ENCODE measurements at regions not wholly inside any gene's neighbourhood (a gene's known extent, or its start where the extent isn't known, plus 50 kb on each side); places are given as distances from the start of the nearest gene placed in this dataset.
A peak's percentile ranks its signal among the peaks of the same experiment; 100 is the strongest.

DNA sequence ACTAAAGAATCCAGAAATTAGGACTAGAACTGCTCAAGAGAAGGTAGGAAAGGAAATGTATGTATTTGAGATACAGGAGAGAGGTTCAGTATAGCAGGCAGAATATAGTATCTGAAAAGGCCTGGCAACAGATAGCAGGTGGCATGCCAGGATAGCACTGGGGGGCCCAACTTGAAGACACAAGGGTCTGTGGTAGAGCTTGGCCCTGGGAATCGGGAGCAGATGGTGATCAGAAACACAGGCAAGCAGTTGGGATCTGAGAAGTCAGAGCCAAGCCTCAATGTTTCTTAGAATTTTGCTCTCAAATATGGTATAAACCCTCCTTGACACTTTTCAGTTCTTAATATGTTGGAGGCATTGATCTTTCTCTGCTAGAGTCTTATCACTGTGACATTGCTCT, 499.8 kb upstream of the CD180 start:
- in situ Hi-C loops (cut with HindIII; ENCODE audit: low sequenced_read_pairs) = no loop called here

DNA sequence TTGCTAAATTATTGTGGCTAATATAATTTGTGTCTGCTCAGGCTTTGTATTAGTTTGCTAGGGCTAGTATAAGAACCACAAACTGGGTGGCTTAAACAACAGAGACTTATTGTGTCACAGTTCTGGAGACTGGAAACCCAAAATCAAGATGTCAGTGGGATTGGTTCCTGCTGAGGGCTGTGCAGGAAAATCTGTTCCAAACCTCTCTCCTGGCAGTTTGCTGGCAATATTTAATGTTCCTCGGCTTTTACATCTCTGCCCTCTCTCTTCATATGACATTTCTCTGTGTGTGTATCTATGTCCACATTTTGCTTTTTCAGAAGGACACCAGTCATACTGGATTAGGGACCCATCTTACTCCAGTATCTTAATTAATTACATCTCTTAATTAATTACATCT, 498.8 kb upstream of the CD180 start:
- in situ Hi-C loops (cut with HindIII; ENCODE audit: low sequenced_read_pairs) = no loop called here
- DNase-seq (ENCODE audit: low spot score) = peak; percentile 94

More for the DNA sequence above, 499.8 kb upstream of the CD180 start:
- peak; percentile 80 for DNase-seq (ENCODE audit: low spot score)

DNA sequence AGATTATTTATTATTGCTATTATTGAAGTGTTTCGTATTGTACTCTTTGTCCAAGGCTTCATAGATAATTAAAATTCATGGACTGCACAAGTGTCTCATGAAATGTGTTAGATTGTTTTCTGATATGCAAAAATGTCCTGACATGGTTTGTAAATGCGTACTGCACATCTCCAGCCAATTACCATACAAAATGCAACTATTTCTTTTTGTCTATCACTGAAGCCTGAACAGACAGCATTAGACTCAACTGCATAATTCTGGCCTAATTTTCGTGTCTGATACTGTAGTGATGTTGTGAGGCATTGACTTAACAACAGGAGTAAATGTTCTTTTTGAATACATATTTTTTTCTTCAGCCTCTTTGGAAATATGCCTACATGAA, 498.2 kb upstream of the CD180 start:
- DNase-seq (ENCODE audit: low spot score) = no peak
- in situ Hi-C loops (cut with HindIII; ENCODE audit: low sequenced_read_pairs) = no loop called here

DNA sequence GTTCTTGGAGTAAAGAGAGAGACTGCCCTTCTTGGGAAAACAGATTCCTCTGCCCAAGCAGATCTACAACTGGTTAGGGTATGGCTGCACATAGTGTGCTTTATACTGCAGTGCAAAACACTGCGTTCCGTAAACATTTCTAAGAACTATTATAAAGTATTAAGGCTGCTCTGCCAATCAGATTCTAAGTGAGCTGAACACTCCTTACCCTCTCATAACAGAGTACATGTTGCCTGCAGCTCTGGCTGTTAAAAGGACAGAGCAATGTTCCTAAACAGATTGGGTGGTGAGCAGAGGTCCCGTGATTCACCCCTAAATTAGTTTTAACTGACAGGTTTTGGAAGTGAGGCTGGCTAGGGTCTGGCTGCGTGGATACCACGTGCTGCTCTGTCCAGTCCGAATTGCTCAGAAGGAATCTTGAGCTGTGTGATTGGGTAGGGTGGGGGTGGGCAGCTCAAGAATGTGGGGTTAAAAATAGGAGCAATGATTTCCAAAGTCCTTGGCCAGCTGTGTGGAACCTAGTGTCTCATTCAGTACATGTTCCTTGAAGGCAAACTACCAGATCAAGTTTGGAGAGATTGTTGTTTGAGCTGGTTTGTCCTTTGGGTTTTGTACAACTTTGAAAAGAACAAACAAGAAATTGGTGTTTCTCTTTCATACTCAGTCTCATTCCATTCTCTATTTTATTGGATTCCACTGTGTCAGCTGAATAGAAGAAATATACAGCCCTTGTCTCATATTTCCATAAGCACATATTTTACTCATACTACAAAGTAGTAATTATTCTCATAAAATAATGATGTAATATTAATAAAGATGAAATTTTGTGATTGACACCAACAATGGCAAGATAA, 497.6 kb upstream of the CD180 start:
- DNase-seq (ENCODE audit: low spot score) = no peak
- in situ Hi-C loops (cut with HindIII; ENCODE audit: low sequenced_read_pairs) = no loop called here

DNA sequence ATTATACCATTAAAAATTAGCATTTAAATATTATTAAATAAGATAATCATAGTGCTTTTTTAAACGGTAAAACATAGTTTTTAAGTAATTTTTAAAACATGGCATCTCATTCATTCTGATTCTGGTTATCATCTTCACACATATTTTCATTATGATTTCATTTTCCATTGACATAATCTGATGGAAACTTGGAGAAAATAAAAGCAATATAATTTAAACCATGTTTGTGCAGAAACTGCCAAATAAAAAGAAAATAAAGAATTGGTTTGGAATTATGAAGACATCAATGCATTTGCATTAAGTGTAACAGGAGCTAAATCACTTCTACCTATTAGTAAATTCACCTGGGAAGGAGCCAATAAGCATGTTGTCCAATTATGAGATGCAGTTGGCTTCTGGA, 490.1 kb upstream of the CD180 start:
- DNase-seq (ENCODE audit: low spot score) = peak; percentile 31
- in situ Hi-C loops (cut with HindIII; ENCODE audit: low sequenced_read_pairs) = no loop called here

DNA sequence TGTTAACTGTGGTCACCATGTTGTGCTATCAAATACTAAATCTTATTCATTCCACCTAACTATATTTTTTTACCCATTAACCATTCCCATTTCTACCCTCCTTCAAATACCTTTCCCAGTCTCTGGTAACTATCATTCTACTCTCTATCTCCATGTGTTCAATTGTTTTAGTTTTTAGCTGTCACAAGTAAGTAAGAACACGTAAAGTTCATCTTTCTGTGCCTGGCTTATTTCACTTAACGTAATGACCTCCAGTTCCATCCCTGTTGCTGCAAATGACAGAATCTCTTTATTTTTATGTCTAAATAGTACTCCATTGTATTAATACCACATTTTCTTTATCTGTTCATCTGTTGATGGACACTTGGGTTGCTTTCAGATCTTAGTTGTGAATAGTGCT, 485.1 kb upstream of the CD180 start:
- in situ Hi-C loops (cut with HindIII; ENCODE audit: low sequenced_read_pairs) = no loop called here
- no peak for DNase-seq (ENCODE audit: low spot score)

DNA sequence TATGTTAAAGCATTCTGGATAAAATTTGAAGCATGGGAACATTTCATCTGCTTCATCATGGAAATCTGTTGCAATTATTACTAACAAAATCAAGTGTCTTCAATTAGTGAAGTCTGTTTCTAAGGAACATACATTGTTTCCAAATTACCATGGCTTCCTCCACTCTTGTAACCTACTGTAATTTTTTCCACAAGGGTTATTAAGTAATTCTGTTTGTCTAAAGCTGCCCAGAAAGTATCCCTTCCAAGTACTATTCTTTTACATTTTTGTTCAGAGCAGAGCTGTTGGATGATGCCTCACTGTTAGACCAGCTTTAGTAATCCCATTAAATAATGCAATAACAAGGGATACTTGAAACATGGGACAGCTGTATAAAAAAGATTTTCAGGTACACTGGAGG, 483.5 kb upstream of the CD180 start:
- DNase-seq (ENCODE audit: low spot score) = no peak
- in situ Hi-C loops (cut with HindIII; ENCODE audit: low sequenced_read_pairs) = no loop called here

DNA sequence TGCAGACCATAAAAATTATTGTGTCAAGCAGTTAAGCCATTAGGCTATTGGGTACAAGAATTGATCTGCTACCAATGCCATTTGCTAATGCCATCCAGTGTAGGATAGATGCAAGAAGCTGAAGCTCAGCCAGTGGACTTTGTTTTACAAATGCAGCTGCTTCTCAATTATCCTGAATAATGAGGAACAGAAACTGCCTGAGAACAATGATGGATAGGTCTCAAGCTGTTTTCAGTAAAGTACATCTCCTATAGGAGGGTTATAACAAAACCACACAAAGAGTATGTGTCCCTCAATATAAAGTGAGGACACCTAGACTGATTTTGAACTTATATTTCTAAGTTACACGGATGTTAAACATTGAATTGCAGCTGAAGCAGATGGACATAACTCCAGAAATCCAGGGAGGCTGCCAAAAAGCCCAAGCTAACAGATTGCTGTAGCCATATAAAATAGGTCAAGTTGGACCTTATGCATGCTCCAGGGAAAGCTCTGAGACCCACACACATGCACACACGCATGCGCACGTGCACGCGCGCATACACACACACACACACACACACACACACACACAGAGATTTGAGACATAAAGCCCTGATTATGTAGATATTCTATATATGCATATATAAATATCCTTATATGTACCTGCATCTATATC, 482.7 kb upstream of the CD180 start:
- peak; percentile 95 for DNase-seq (ENCODE audit: low spot score)
- in situ Hi-C loops (cut with HindIII; ENCODE audit: low sequenced_read_pairs) = no loop called here

DNA sequence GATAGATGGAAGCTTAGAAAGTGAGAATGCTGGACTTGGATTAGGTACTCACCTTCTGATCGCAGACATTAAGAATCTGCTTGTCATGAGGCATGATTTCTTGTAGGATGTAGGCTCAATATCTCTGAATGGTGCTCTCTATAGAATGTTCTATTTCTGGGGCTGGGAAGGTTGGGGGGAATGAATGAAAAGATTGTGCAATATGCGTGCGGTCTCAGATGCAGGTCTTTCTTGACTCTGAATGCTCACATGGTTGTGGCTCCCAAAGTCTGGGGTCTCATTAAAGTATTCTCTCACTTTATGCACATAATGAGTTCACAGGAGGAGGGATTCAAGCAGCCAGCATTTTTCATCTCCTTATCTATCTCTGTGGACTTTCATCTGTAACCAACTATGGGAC, 482.0 kb upstream of the CD180 start:
- in situ Hi-C loops (cut with HindIII; ENCODE audit: low sequenced_read_pairs) = no loop called here
- peak; percentile 28 for DNase-seq (ENCODE audit: low spot score)

DNA sequence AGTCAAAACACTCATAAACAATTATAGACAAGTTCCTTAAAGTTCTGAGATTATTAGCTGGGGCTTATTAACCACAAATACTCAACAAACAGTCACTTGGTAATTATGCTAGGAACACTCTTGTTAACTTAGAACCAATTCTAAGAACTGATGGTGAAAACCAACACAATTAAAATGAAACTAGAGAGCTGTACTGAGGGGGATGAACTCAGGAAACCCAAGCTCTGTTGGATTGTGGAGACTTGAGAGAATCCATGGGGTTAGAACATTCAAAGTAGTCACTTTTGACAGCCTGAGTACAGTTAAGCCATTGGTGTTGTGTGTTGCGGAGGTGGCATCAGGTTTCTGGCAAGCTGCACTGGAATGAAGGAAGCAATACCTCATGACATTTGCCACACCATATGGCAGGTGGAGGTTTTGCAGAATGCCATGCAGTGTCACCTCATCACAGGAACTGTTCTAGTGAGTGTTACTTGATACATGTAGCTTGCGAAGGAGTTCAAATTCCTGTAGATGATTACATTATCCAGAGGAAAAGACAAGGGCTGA, 480.9 kb upstream of the CD180 start:
- DNase-seq (ENCODE audit: low spot score) = peak; percentile 99
- in situ Hi-C loops (cut with HindIII; ENCODE audit: low sequenced_read_pairs) = no loop called here

DNA sequence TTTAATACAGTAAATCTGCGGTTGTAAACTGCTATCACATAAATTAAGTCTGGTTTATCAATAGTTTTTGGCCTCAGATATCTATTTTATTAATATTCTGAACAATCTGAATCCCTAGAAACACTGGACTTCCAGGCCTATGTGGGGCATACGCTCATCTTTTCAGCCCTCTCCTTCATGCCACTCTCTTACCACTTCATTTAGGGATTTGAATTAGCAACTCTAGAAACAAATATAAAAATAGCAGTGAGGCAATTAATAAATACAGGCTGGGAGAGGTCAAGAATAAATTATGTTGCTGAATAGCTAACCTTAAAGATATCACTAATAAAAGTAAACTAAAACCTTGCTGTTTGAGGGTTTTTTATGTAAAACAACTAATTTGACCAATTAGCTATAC, 480.3 kb upstream of the CD180 start:
- no peak for DNase-seq (ENCODE audit: low spot score)
- in situ Hi-C loops (cut with HindIII; ENCODE audit: low sequenced_read_pairs) = no loop called here

DNA sequence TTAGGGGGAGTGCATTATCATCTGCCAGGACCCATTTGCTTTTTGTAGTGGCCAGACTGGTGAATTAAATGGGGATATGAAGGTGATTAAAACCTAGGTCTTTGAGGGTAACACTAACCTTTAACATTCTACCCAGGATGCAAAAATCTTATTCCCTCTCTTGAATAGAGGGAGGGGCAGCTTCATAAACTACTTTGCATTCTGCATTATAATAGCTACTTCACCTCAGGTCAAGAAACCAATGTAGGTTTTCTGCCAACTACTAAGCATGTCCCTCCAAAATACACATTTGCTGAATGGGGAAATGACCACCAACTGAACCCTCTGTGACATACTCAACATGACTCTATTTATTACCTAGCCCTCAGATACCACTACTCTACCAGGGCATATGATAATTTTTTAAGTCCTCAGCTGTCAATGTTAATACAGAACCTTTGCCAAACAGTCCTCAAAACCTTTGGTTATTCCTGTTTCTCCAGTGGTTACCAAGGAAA, 477.6 kb upstream of the CD180 start:
- DNase-seq (ENCODE audit: low spot score) = no peak
- in situ Hi-C loops (cut with HindIII; ENCODE audit: low sequenced_read_pairs) = no loop called here

DNA sequence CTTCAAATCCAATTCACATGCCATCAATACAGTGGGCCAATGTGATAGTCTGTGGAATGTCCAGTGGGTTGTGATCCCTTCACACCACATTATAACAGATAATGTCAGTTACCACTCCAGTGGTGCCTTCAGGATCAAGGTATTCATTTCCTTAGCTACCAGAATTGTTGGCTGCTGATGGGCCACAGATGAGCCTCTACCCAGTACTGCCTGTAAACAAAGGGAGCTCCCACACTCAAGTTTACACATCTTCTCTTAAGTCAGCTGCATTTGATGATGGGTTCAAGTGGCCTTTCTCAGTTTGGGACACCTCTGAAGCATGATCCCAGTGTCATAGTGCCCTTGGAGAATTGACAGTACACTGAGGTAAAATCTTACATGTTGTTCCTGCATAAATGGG, 477.0 kb upstream of the CD180 start:
- in situ Hi-C loops (cut with HindIII; ENCODE audit: low sequenced_read_pairs) = no loop called here
- no peak for DNase-seq (ENCODE audit: low spot score)

DNA sequence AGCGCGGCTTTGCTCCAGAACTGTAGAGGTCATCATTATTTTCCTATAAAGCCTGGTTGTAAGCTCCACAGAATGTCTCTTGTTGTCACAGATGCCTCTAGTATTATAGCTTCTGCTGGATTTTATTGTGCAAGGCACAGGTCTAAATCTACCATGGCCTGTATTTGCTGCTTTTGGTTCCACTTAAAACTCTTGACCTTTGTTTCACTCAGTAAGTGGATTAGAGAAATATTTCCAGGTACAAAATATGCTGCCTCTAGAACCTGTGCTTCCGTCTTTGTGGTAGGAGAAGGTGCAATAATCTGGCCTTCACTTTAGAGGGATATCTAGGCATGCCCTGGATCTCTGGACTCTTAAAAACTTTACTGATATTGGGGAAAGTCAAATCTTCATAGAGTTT, 476.6 kb upstream of the CD180 start:
- no peak for DNase-seq (ENCODE audit: low spot score)
- in situ Hi-C loops (cut with HindIII; ENCODE audit: low sequenced_read_pairs) = no loop called here

DNA sequence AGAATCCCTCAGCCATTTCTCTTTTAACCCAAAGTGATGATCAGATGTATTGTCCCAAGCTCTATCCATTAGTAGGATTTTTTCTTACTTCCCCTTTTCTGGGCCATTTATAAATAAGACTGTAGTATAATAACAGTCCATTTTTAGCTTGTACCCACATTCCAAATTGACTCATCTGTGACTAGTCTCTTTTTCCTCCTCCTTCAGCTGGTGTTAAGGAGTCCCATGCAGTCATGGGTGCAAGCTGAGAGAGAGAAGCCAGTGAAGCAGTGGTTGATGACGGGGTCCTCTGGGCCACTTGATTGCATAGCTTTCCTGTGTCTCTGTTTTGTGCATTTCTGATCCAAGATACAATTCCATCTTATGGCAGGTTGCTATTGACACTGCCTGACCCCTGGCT, 476.0 kb upstream of the CD180 start:
- no peak for DNase-seq (ENCODE audit: low spot score)
- in situ Hi-C loops (cut with HindIII; ENCODE audit: low sequenced_read_pairs) = no loop called here

DNA sequence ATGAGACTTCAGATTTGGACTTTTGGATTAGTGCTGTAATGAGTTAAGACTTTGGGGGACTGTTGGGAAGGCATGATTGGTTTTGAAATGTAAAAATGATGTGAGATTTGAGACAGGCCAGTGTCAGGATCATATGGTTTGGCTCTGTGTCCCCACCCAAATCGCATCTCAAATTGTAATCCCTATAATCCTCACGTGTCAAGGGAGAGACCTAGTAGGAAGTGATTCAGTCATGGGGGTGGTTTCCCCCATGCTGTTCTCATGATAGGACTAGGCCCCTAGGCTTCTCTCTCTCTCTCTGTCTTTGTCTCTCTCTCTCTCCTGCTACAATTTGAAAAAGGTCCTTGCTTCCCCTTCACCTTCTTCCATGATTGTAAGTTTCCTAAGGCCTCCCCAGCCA, 473.3 kb upstream of the CD180 start:
- in situ Hi-C loops (cut with HindIII; ENCODE audit: low sequenced_read_pairs) = no loop called here
- no peak for DNase-seq (ENCODE audit: low spot score)

DNA sequence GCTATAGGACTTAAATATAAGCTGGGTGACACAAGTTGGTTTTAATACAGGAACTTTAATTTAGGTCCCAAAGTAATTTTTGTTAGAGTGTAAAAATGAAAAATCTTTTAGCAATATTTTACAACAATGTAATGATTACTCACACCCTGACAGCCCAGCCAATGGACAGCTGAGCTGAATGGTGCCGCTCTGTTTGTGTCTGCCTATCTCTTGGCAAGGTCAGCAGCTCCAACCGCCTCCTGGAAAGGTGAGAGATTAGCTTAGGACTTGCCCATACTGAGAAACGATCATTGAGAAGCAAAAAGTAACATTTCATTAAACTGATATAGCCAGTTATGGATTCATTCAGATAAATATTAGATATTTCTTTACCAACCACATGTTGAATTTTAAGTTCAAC, 463.6 kb upstream of the CD180 start:
- in situ Hi-C loops (cut with HindIII; ENCODE audit: low sequenced_read_pairs) = no loop called here
- DNase-seq (ENCODE audit: low spot score) = peak; percentile 58

DNA sequence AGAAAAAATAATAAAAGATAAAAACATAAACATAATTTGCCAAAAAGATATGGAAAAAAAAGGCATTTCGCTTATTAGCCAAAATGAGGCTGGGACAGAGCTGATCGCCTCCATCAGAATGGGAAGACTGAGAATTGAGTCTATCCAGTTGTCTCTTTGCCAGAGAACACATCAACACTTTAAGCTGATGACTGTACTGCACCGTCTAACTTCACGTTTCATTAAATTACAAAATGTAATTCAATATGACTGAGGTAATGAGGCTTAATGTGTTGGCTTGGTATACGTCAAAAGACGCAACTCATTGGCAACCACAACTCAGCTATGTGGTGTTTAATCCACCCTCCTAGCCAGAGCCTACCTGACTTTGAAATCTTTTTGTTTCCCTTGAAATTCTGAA, 462.7 kb upstream of the CD180 start:
- DNase-seq (ENCODE audit: low spot score) = peak; percentile 93
- in situ Hi-C loops (cut with HindIII; ENCODE audit: low sequenced_read_pairs) = no loop called here

DNA sequence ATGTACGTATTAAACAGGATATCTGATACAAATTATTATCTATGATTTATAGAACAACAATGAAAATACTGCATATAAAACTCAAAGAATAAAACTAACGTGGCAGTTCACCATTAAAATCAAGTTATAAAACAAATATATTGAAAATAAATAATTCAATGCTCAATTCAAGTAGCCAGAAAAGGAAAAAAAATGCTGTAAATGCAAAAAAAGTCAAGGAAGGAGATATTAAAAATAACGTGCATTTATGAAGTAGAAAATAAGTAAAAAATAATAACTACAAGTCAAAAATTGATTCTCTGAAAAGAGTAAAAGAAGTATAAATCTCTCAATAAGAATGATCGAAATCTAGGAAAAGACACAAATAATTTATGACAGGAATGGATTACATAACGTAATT, 460.5 kb upstream of the CD180 start:
- in situ Hi-C loops (cut with HindIII; ENCODE audit: low sequenced_read_pairs) = no loop called here
- DNase-seq (ENCODE audit: low spot score) = no peak

DNA sequence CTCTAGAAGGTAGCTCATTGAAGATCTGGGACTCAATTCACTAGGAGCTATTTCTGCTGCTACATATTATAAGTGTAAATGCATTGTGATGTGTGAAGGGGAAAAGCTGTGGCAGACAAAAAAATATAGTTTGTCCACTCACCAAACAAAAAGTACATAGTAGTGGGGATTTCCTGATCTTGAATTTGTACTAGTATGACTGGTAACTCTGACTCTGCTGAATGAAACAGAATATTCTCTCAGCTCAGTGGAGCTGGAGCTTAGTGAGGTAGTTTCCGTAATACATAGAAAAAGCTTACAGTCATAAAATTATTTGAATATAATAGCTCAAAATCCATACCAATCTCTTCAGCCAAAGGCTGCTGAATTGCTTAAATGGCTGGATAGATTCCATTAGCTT, 455.6 kb upstream of the CD180 start:
- DNase-seq (ENCODE audit: low spot score) = no peak
- in situ Hi-C loops (cut with HindIII; ENCODE audit: low sequenced_read_pairs) = no loop called here

DNA sequence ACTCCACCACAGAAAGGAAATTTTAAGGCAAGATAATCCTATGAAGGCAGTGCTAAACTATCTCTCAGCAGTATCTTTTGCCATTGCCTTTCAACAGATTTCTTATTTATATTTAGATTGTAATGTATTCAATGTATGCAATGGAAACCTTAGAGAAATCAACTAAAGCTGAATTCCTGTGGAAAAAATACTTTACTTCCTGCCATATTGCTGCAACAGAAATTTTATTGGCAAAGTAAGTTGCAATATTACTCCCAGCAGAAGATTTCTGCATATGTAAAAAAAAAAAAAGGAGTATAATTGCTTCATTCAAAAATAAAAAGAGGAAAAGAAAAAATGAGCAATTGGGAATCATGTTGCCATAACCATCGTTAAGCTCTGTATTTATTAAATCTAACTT, 454.6 kb upstream of the CD180 start:
- in situ Hi-C loops (cut with HindIII; ENCODE audit: low sequenced_read_pairs) = no loop called here
- no peak for DNase-seq (ENCODE audit: low spot score)
